GM21528 (cell line): ENCODE measurements at regions not wholly inside any gene's neighbourhood (a gene's known extent, or its start where the extent isn't known, plus 50 kb on each side); places are given as distances from the start of the nearest gene placed in this dataset.

Experiments
- ATAC-seq: cut with Tn5 transposase; IDR thresholded peaks from one replicate; pipeline ENCODE4 v1.9.1; 2021; ENCODE audit warnings: mild to moderate bottlenecking, moderate library complexity; ENCODE audit not compliant: unreplicated experiment, low FRiP score

- peak; percentile 73 for ATAC-seq
Observed at GRCh38 chr20:50338479-50339391, 148.1 kb downstream of the CEBPB start.

GRCh38 chr20:50339466-50339901, 148.9 kb downstream of the CEBPB start:
- ATAC-seq: no peak

GRCh38 chr20:50340541-50340940, 149.9 kb downstream of the CEBPB start:
- no peak for ATAC-seq

GRCh38 chr20:50341050-50341449, 150.4 kb downstream of the CEBPB start:
- no peak for ATAC-seq

GRCh38 chr20:50341880-50342637, 151.4 kb downstream of the CEBPB start:
- no peak for ATAC-seq

GRCh38 chr20:50342638-50343102, 152.0 kb downstream of the CEBPB start:
- no peak for ATAC-seq

GRCh38 chr20:50343125-50343489, 152.5 kb downstream of the CEBPB start:
- ATAC-seq: no peak

GRCh38 chr20:50343490-50344179, 153.0 kb downstream of the CEBPB start:
- ATAC-seq: no peak

- no peak for ATAC-seq
Observed at GRCh38 chr20:50344232-50345071, 153.8 kb downstream of the CEBPB start.

GRCh38 chr20:50345712-50346373, 155.2 kb downstream of the CEBPB start:
- ATAC-seq: no peak

- ATAC-seq: no peak
Observed at GRCh38 chr20:50346374-50347283, 156.0 kb downstream of the CEBPB start.

- ATAC-seq: no peak
Observed at GRCh38 chr20:50347284-50348063, 156.8 kb downstream of the CEBPB start.

- no peak for ATAC-seq
Observed at GRCh38 chr20:50348096-50348495, 157.5 kb downstream of the CEBPB start.

GRCh38 chr20:50350510-50351249, 159.5 kb upstream of the PTPN1 start:
- no peak for ATAC-seq

GRCh38 chr20:50351541-50351940, 158.6 kb upstream of the PTPN1 start:
- no peak for ATAC-seq

GRCh38 chr20:50353289-50353961, 156.8 kb upstream of the PTPN1 start:
- no peak for ATAC-seq
